ENCODE measurements at regions not wholly inside any gene's neighbourhood (a gene's known extent, or its start where the extent isn't known, plus 50 kb on each side); places are given as distances from the start of the nearest gene placed in this dataset.

DNA sequence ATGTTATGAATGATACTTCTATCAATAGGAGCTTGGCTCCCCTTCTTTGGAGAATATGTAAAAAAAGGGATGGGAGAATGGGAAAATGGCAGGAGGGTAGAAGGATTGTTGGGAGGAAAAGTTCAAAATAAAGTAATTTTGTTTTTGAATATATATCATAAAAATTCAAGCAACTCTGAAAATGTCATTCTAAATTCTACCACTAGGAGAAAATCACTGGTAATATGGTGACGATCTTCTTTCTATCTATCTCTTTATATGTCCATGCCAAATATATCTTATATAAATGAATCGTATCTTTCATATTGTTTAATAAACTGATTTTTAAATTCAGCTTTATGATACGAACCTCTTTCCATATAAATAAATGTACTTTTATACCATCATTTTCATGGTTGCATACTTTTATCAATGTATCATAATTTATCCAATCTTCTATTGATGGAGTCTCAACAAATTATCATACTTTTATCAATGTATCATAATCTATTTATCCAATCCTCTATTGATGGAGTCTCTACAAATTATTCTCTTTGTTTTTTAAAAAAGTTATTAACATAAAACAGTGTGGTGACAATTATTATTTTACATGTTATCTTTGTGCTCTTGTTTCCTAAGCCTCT lies 73.7 kb upstream of the MARK1 start:
- TF ChIP-seq EZH2 (IDR thresholded peaks at IDR 0.05; ENCODE audit: borderline replicate concordance) (no peak), EZH2phosphoT487 (IDR thresholded peaks at IDR 0.05; ENCODE audit: low read depth, severe bottlenecking, unreplicated experiment) (no peak)
- TF ChIP-seq, protein P1, sequence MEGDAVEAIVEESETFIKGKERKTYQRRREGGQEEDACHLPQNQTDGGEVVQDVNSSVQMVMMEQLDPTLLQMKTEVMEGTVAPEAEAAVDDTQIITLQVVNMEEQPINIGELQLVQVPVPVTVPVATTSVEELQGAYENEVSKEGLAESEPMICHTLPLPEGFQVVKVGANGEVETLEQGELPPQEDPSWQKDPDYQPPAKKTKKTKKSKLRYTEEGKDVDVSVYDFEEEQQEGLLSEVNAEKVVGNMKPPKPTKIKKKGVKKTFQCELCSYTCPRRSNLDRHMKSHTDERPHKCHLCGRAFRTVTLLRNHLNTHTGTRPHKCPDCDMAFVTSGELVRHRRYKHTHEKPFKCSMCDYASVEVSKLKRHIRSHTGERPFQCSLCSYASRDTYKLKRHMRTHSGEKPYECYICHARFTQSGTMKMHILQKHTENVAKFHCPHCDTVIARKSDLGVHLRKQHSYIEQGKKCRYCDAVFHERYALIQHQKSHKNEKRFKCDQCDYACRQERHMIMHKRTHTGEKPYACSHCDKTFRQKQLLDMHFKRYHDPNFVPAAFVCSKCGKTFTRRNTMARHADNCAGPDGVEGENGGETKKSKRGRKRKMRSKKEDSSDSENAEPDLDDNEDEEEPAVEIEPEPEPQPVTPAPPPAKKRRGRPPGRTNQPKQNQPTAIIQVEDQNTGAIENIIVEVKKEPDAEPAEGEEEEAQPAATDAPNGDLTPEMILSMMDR (IDR thresholded peaks at IDR 0.05; ENCODE audit: poor library complexity): peak; percentile 2

Data from hepatocyte (in vitro differentiated cells).